Smooth muscle cell (in vitro differentiated cells): ENCODE measurements at regions not wholly inside any gene's neighbourhood (a gene's known extent, or its start where the extent isn't known, plus 50 kb on each side); places are given as distances from the start of the nearest gene placed in this dataset.

Experiments
- DNase-seq: peaks from one replicate; lab custom pipeline; 2025; ENCODE audit not compliant: unreplicated experiment; lab: John Stamatoyannopoulos, UW
- H2AFZ ChIP-seq: fragments of 200-600 bp; sonication (generic); 2 replicates; pipeline ENCODE4 v1.6.0; 2016; ENCODE audit warnings: antibody characterized with exemption, low read depth, mild to moderate bottlenecking
- H3F3A ChIP-seq: fragments of 200-600 bp; sonication (generic); 2 replicates; pipeline ENCODE4 v1.6.0; 2017; ENCODE audit warnings: antibody characterized with exemption, low read depth
- H3K27ac ChIP-seq: fragments of 200-600 bp; sonication (generic); 2 replicates; pipeline ENCODE4 v1.5.1; 2016; ENCODE audit warnings: low read depth, mild to moderate bottlenecking
- H3K27me3 ChIP-seq: fragments of 200-600 bp; sonication (generic); 2 replicates; pipeline ENCODE4 v1.6.1; 2016; ENCODE audit warnings: low read depth, mild to moderate bottlenecking
- H3K36me3 ChIP-seq: fragments of 200-600 bp; sonication (generic); 2 replicates; pipeline ENCODE4 v1.5.1; 2016; ENCODE audit warnings: low read depth
- H3K4me1 ChIP-seq: fragments of 200-600 bp; sonication (generic); 2 replicates; pipeline ENCODE4 v1.5.1; 2016; ENCODE audit warnings: low read depth
- H3K4me2 ChIP-seq: fragments of 200-600 bp; sonication (generic); 2 replicates; pipeline ENCODE4 v1.6.0; 2016; ENCODE audit warnings: mild to moderate bottlenecking
- H3K4me3 ChIP-seq: fragments of 200-600 bp; sonication (generic); 2 replicates; pipeline ENCODE4 v1.5.1; 2016; ENCODE audit warnings: mild to moderate bottlenecking
- H3K79me2 ChIP-seq: fragments of 200-600 bp; sonication (generic); 2 replicates; pipeline ENCODE4 v1.6.0; 2016; ENCODE audit warnings: low read depth, mild to moderate bottlenecking
- H3K9ac ChIP-seq: fragments of 200-600 bp; sonication (generic); 2 replicates; pipeline ENCODE4 v1.6.0; 2016; ENCODE audit warnings: low read depth
- H3K9me3 ChIP-seq: fragments of 200-600 bp; sonication (generic); replicated peaks from 2 replicates; pipeline ENCODE4 v1.5.1; 2016; ENCODE audit warnings: low read depth
- H4K20me1 ChIP-seq: fragments of 200-600 bp; sonication (generic); 2 replicates; pipeline ENCODE4 v1.6.0; 2016; ENCODE audit warnings: low read depth
- CTCF ChIP-seq: fragments of 200-600 bp; sonication (generic); IDR thresholded peaks from 2 replicates; pipeline ENCODE4 v1.5.1; 2017; ENCODE audit warnings: borderline replicate concordance, mild to moderate bottlenecking, antibody characterized with exemption; ENCODE audit not compliant: insufficient read depth, poor library complexity, severe bottlenecking
- WGBS: methylation state at CpG from one replicate; pipeline ENCODE4 v1.1.7; 2016; ENCODE audit warnings: low lambda C conversion rate; 5-methylcytosine and 5-hydroxymethylcytosine counted together

- H3K9ac ChIP-seq: no peak overlapping the region
- H3F3A ChIP-seq: no peaks in the 10 kb centered on the region
- no peak overlapping the region for H3K4me2 ChIP-seq
- no peaks in the 10 kb centered on the region for H3K9me3 ChIP-seq
- H3K36me3 ChIP-seq: no peaks in the 10 kb centered on the region
- no peaks in the 10 kb centered on the region for H3K4me1 ChIP-seq
- no peak for DNase-seq
- H3K4me3 ChIP-seq: no peak overlapping the region
- 96% methylated on average over 3 of the region's 3 CpGs for WGBS
- no peaks in the 10 kb centered on the region for H3K79me2 ChIP-seq
- no peak for TF ChIP-seq CTCF
- H3K27me3 ChIP-seq: no peaks in the 10 kb centered on the region
- H4K20me1 ChIP-seq: no peaks in the 10 kb centered on the region
- H2AFZ ChIP-seq: no peak overlapping the region
- no peak overlapping the region for H3K27ac ChIP-seq
Measured at GRCh38 chr2:217698691-217699090, 304.1 kb downstream of the TNS1 start.

GRCh38 chr2:217695033-217695520 is 307.7 kb downstream of the TNS1 start:
- H3K4me3 ChIP-seq: no peak overlapping the region
- TF ChIP-seq CTCF: no peak
- H4K20me1 ChIP-seq: no peaks in the 10 kb centered on the region
- H3K4me2 ChIP-seq: no peak overlapping the region
- no peak overlapping the region for H2AFZ ChIP-seq
- H3K9me3 ChIP-seq: no peaks in the 10 kb centered on the region
- no peaks in the 10 kb centered on the region for H3K36me3 ChIP-seq
- DNase-seq: no peak
- no peaks in the 10 kb centered on the region for H3K27me3 ChIP-seq
- H3K9ac ChIP-seq: no peak overlapping the region
- H3K27ac ChIP-seq: no peak overlapping the region
- no peaks in the 10 kb centered on the region for H3F3A ChIP-seq
- no peaks in the 10 kb centered on the region for H3K79me2 ChIP-seq
- WGBS: 53% methylated on average over 3 of the region's 3 CpGs
- no peaks in the 10 kb centered on the region for H3K4me1 ChIP-seq

GRCh38 chr2:217694291-217694690 is 308.5 kb downstream of the TNS1 start:
- Histone ChIP-seq H3K36me3 (no peaks in the 10 kb centered on the region), H2AFZ (no peak overlapping the region), H3K4me2 (no peak overlapping the region), H3K27me3 (no peaks in the 10 kb centered on the region), H3K4me1 (no peaks in the 10 kb centered on the region), H3K9ac (no peak overlapping the region), H3K9me3 (no peaks in the 10 kb centered on the region), H3K79me2 (no peaks in the 10 kb centered on the region), H3K4me3 (no peak overlapping the region), H3F3A (no peaks in the 10 kb centered on the region), H3K27ac (no peak overlapping the region), H4K20me1 (no peaks in the 10 kb centered on the region)
- no peak for TF ChIP-seq CTCF
- DNase-seq: no peak
- WGBS: 100% methylated on average over 1 of the region's 1 CpG

- Histone ChIP-seq H3K4me1 (no peaks in the 10 kb centered on the region), H4K20me1 (no peaks in the 10 kb centered on the region), H3F3A (no peaks in the 10 kb centered on the region), H3K9ac (no peak overlapping the region), H3K27ac (no peak overlapping the region), H3K36me3 (no peaks in the 10 kb centered on the region), H3K27me3 (no peaks in the 10 kb centered on the region), H2AFZ (no peak overlapping the region), H3K9me3 (no peaks in the 10 kb centered on the region), H3K4me3 (no peak overlapping the region), H3K79me2 (no peaks in the 10 kb centered on the region), H3K4me2 (no peak overlapping the region)
- TF ChIP-seq CTCF: no peak
- DNase-seq: no peak
- WGBS: 97% methylated on average over 1 of the region's 1 CpG
Measured at GRCh38 chr2:217693363-217693762, 309.4 kb downstream of the TNS1 start.
